D721Med (cell line): ENCODE measurements at regions not wholly inside any gene's neighbourhood (a gene's known extent, or its start where the extent isn't known, plus 50 kb on each side); places are given as distances from the start of the nearest gene placed in this dataset.

Source experiments
- DNase-seq: peaks from one replicate; pipeline ENCODE4 v3.0.0; 2011; ENCODE audit warnings: low spot score; ENCODE audit not compliant: insufficient read length
- FAIRE-seq: peaks from 2 replicates; lab custom pipeline; 2011; peaks lifted over from hg19 to GRCh38; lab: Jason Lieb, UNC
- TF ChIP-seq, protein P1 (sequence below): IDR thresholded peaks from 2 replicates; pipeline ENCODE4 v1.5.1; 2012; ENCODE audit warnings: mild to moderate bottlenecking, control low read depth; ENCODE audit not compliant: insufficient read depth; ENCODE audit errors: missing control alignments

DNA sequence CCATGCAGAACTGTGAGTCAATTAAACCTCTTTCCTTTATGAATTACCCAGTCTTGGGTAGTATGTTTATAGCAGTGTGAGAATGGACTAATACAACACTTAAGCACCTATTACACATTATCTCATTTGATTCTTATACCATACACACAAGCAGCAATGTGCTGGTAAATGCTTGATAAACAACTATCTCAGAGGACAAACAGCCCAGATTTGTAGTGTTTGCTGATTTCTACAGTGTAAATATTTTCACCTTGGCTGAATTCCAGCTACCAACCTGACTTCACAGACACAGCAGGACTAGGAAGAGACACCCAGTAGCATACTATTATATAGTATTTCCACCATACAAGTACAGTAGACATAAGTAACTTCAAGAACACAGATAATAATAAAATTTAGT lies 406.5 kb upstream of the CNKSR2 start:
- DNase-seq (no peak), FAIRE-seq (no peak)
- TF ChIP-seq, protein P1, sequence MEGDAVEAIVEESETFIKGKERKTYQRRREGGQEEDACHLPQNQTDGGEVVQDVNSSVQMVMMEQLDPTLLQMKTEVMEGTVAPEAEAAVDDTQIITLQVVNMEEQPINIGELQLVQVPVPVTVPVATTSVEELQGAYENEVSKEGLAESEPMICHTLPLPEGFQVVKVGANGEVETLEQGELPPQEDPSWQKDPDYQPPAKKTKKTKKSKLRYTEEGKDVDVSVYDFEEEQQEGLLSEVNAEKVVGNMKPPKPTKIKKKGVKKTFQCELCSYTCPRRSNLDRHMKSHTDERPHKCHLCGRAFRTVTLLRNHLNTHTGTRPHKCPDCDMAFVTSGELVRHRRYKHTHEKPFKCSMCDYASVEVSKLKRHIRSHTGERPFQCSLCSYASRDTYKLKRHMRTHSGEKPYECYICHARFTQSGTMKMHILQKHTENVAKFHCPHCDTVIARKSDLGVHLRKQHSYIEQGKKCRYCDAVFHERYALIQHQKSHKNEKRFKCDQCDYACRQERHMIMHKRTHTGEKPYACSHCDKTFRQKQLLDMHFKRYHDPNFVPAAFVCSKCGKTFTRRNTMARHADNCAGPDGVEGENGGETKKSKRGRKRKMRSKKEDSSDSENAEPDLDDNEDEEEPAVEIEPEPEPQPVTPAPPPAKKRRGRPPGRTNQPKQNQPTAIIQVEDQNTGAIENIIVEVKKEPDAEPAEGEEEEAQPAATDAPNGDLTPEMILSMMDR, result no peak

DNA sequence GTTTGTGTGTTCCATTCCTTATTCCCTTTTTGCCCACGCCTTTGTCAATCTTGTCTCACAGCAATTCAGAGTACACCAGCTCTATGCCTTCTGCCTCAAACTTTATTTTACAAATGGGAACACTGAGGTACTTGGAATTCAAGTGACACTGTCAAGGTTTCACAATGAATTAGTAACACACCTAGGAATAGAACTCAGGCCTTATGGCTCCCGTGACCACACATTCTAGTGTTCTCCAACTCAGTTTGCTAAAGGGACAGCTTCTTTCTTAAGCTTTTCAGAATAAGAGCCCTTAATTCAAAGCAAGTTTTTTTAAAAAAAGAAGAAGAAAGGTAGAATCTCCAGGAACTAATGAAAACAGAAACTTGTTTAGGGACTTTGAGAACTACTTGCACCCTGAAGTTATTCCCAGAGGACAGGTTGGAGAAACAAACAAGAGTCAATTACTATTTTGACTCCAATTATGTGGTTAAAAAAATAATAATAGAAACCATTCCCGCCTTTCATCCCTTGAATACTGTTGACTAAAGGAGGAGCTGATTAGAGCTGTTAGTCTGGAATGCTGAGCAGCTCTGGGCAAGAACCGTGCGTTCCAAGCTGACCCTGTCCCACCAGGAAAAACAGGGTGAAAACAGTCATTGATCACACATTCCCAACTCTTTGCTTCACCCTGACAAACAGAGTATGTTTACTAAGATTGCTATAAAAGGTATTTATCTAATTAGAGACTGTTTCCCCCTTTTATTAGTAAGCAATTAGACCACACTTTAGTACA lies 408.8 kb upstream of the CNKSR2 start:
- TF ChIP-seq, protein P1, result no peak
- no peak for FAIRE-seq
- no peak for DNase-seq

DNA sequence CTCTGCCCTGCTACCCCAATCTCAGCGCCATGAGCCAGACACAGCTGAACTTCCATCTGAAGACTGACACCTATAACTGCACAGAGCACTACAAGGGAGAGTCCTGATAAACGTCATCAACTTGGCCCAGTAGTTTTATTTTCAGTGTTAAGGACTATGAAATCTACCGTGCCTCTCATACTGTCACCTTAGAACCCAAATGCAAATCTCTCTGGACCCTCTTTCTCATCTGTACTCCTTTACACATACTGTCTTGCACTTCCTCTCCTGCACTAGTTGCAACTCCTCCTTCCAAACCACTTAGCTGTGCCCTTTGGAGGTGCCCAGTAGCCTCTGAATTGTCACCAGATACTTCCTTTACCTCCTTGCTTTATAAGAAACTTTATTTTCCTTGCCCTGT lies 420.2 kb upstream of the CNKSR2 start:
- DNase-seq, result no peak
- TF ChIP-seq, protein P1, result no peak
- FAIRE-seq, result no peak

DNA sequence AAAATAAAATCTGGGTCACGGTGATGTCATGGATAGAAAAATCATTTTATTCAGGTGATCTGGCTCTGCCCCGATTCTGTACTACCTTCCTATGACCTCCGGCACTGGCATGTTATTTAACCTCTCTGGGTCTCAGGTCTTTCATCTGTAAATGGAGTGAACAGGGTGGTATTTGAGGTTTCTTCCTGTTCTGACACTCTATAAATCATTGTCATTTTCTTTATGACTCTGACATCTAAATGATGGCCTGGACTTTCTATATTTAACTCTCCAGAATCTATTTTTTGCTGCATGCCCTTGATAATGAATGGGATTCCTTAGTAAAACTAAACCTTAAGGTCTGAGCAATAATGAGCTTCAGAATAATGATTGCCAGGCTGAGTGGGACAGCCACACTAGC lies 422.0 kb upstream of the CNKSR2 start:
- no peak for FAIRE-seq
- no peak for DNase-seq
- TF ChIP-seq, protein P1, result no peak

DNA sequence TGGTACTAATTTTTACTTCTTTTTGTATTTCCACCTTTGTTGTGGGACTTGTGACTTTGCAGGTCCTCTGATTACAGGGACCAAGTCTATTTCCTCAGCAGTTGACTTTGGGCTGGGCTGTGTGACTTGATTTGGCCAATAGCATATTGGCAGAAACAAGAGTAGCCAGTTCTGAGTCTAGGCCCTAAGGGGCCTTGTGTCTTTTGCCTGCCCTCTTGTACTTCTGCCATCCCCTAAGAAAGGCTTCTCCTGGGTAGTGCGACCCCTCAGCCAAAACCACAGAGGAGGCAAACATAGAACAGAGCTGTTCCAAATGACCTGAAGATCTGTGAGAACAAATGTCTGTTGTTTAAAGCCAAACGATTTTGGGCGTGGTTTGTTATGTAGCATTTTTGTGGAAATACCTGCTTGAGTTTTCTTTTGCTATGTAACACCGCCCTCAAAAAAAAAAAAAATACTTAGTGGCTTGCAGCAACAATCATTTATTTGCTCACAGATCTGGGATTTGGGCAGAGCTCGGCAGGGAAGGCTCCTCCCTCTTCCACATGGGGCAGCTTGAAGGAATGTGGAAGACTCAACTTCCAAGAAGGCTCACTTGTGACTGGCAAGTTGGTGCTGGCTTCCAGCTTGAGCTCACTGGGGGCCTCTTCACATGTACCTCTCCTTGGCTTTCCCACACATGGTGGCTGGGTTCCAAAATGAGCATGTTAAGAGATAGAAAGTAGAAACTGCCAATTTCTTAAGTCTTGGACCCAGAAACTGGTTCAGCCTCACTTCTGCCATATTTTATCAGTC lies 423.0 kb upstream of the CNKSR2 start:
- no peak for FAIRE-seq
- DNase-seq, result no peak

DNA sequence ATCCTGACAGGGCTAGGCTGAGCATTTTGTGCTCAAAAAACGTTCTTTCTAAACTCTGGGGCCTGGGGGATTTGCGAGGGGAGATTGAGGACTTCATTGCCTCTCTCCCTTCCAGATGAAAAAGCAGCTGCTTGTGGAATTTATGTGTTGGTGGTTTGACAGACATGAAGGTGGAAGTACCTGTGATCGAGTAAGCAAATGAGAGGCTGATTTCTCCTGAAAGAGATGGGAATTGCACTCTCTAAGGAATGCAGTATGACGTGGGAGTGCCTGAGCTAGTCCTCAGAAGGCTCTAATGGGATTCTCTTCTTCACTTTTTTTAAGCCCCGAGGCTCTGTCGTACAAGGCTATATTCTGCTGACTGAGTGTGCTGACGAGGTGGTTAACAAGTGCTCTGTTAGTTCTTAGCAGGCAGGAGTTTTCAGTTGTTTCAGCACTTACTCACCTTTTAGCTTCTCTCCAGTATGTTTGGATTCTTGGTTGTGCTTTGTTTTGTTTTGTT lies 426.8 kb upstream of the CNKSR2 start:
- no peak for FAIRE-seq
- no peak for DNase-seq
- TF ChIP-seq, protein P1, result no peak

More for the DNA sequence above, 423.0 kb upstream of the CNKSR2 start:
- TF ChIP-seq, protein P1, result no peak

DNA sequence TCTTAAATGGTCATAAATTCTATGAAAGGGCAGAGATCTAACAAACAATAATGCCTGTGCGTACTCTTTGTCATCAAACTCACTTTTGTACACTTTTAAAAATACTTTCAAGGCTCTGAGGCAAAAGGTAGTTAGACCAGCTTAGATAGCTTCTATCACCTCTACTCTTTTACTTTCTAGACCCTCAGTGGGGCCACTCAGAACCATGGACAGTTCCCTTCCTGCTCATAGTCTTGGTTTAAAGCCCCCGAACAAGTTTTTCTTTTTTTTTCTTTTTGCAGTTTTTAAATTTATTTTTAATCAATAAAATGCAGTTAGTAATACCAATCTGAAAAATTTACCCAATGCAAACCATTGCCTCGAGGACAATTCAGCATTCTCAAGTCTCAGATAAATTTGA lies 460.5 kb upstream of the CNKSR2 start:
- DNase-seq (no peak), FAIRE-seq (no peak)
- TF ChIP-seq, protein P1, result no peak
